GM13977 (cell line): ENCODE measurements at regions not wholly inside any gene's neighbourhood (a gene's known extent, or its start where the extent isn't known, plus 50 kb on each side); places are given as distances from the start of the nearest gene placed in this dataset.
"Not testable (repeated sequence)": the region's sequence is repeated elsewhere in the genome, so short reads cannot be mapped to it uniquely, and the experiment has no call there.

ENCODE experiments used
- DNase-seq: peaks from one replicate; pipeline ENCODE4 v3.0.0; 2012; ENCODE audit warnings: low spot score
- CTCF ChIP-seq: IDR thresholded peaks from 2 replicates; pipeline ENCODE4 v1.5.1; 2012; ENCODE audit warnings: mild to moderate bottlenecking, control low read depth; ENCODE audit not compliant: insufficient read depth; ENCODE audit errors: extremely low read depth, missing control alignments
- in situ Hi-C: fragments of 300-500 bp; cut with MboI; formaldehyde crosslinking; loops from one replicate; pipeline ENCODE4 v1.12.0; 2022; ENCODE audit warnings: low sequenced_read_pairs, low pct_unique_long_range_greater_than_20kb, mixed read lengths, inconsistent platforms; ENCODE audit not compliant: unreplicated experiment

- in situ Hi-C loops: no loop called here
- no peak for TF ChIP-seq CTCF
- no peak for DNase-seq
These were observed 555.0 kb downstream of the ANKRD50 start for GRCh38 chr4:124157396-124158083.

- no peak for DNase-seq
- TF ChIP-seq CTCF: no peak
- in situ Hi-C loops: no loop called here
These were observed 549.1 kb downstream of the ANKRD50 start for GRCh38 chr4:124163401-124163800.

- in situ Hi-C loops: no loop called here
- no peak for TF ChIP-seq CTCF
These were observed 544.9 kb downstream of the ANKRD50 start for GRCh38 chr4:124167602-124168001.

GRCh38 chr4:124169524-124169923, 543.0 kb downstream of the ANKRD50 start:
- in situ Hi-C loops, DNase-seq: not testable (repeated sequence)

More at GRCh38 chr4:124167602-124168001, 544.9 kb downstream of the ANKRD50 start:
- no peak for DNase-seq

GRCh38 chr4:124173912-124174311, 538.6 kb downstream of the ANKRD50 start:
- TF ChIP-seq CTCF: no peak
- DNase-seq: no peak
- in situ Hi-C loops: no loop called here

GRCh38 chr4:124177647-124178425, 534.7 kb downstream of the ANKRD50 start:
- in situ Hi-C loops: no loop called here
- DNase-seq: no peak
- no peak for TF ChIP-seq CTCF

GRCh38 chr4:124178449-124179021, 534.0 kb downstream of the ANKRD50 start:
- in situ Hi-C loops: no loop called here
- no peak for DNase-seq
- no peak for TF ChIP-seq CTCF
